Activated T-cell treated with anti-CD3 and anti-CD28 coated beads, Interleukin-2, amount 50 U/mL, for 24 hours (primary cell): ENCODE measurements at regions not wholly inside any gene's neighbourhood (a gene's known extent, or its start where the extent isn't known, plus 50 kb on each side); places are given as distances from the start of the nearest gene placed in this dataset.

Experiments used
- DNase-seq: peaks from one replicate; pipeline ENCODE4 v3.0.0-alpha.2; 2020
- H3K27ac Mint-ChIP-seq: 2 replicates; pipeline ENCODE4 v1.8.0; 2020; ENCODE audit warnings: mild to moderate bottlenecking, mixed read lengths
- H3K27me3 Mint-ChIP-seq: 2 replicates; pipeline ENCODE4 v1.8.0; 2020; ENCODE audit warnings: mixed read lengths
- H3K36me3 Mint-ChIP-seq: 2 replicates; pipeline ENCODE4 v1.8.0; 2020; ENCODE audit warnings: low read depth, mixed read lengths
- H3K4me1 Mint-ChIP-seq: 2 replicates; pipeline ENCODE4 v1.8.0; 2020; ENCODE audit warnings: low read depth, mixed read lengths
- H3K4me3 Mint-ChIP-seq: 2 replicates; pipeline ENCODE4 v1.8.0; 2020; ENCODE audit warnings: mild to moderate bottlenecking, moderate library complexity, mixed read lengths
- H3K9me3 Mint-ChIP-seq: 2 replicates; pipeline ENCODE4 v1.8.0; 2020; ENCODE audit warnings: mixed read lengths

- H3K4me3 Mint-ChIP-seq = no peak overlapping the region
- peaks cover 3% of the 10 kb centered on the region for H3K27me3 Mint-ChIP-seq
- DNase-seq = no peak
- H3K4me1 Mint-ChIP-seq = no peaks in the 10 kb centered on the region
- H3K36me3 Mint-ChIP-seq = no peaks in the 10 kb centered on the region
- H3K27ac Mint-ChIP-seq = no peak overlapping the region
- peaks cover 6% of the 10 kb centered on the region for H3K9me3 Mint-ChIP-seq
Measured at GRCh38 chr3:190252080-190252479, 70.2 kb downstream of the CLDN1 start.

GRCh38 chr3:190249414-190249813 lies 72.8 kb downstream of the CLDN1 start:
- peaks cover 25% of the 10 kb centered on the region for H3K9me3 Mint-ChIP-seq
- no peak for DNase-seq
- no peak overlapping the region for H3K27ac Mint-ChIP-seq
- H3K27me3 Mint-ChIP-seq = peaks cover 3% of the 10 kb centered on the region
- no peaks in the 10 kb centered on the region for H3K4me1 Mint-ChIP-seq
- no peaks in the 10 kb centered on the region for H3K36me3 Mint-ChIP-seq
- no peak overlapping the region for H3K4me3 Mint-ChIP-seq

GRCh38 chr3:190242147-190242546 lies 80.1 kb downstream of the CLDN1 start:
- H3K4me1 Mint-ChIP-seq = no peaks in the 10 kb centered on the region
- no peak for DNase-seq
- no peak overlapping the region for H3K4me3 Mint-ChIP-seq
- no peaks in the 10 kb centered on the region for H3K36me3 Mint-ChIP-seq
- peaks cover 39% of the 10 kb centered on the region for H3K9me3 Mint-ChIP-seq
- no peaks in the 10 kb centered on the region for H3K27me3 Mint-ChIP-seq
- H3K27ac Mint-ChIP-seq = no peak overlapping the region

- no peaks in the 10 kb centered on the region for H3K4me1 Mint-ChIP-seq
- H3K9me3 Mint-ChIP-seq = peaks cover 20% of the 10 kb centered on the region
- H3K36me3 Mint-ChIP-seq = no peaks in the 10 kb centered on the region
- H3K27ac Mint-ChIP-seq = no peak overlapping the region
- no peak overlapping the region for H3K4me3 Mint-ChIP-seq
- no peaks in the 10 kb centered on the region for H3K27me3 Mint-ChIP-seq
- DNase-seq = no peak
Measured at GRCh38 chr3:190239325-190239724, 82.9 kb downstream of the CLDN1 start.

- no peak for DNase-seq
- H3K27me3 Mint-ChIP-seq = no peaks in the 10 kb centered on the region
- H3K4me3 Mint-ChIP-seq = no peak overlapping the region
- H3K36me3 Mint-ChIP-seq = no peaks in the 10 kb centered on the region
- no peak overlapping the region for H3K27ac Mint-ChIP-seq
- H3K4me1 Mint-ChIP-seq = no peaks in the 10 kb centered on the region
- H3K9me3 Mint-ChIP-seq = peaks cover 20% of the 10 kb centered on the region
Measured at GRCh38 chr3:190238871-190239270, 83.4 kb downstream of the CLDN1 start.

GRCh38 chr3:190234621-190235020 lies 87.6 kb downstream of the CLDN1 start:
- H3K27ac Mint-ChIP-seq = no peak overlapping the region
- H3K4me3 Mint-ChIP-seq = no peak overlapping the region
- peaks cover 5% of the 10 kb centered on the region for H3K9me3 Mint-ChIP-seq
- H3K27me3 Mint-ChIP-seq = peaks cover 2% of the 10 kb centered on the region
- peaks cover 5% of the 10 kb centered on the region for H3K4me1 Mint-ChIP-seq
- no peaks in the 10 kb centered on the region for H3K36me3 Mint-ChIP-seq
- DNase-seq = no peak

GRCh38 chr3:190229632-190230424 lies 92.4 kb downstream of the CLDN1 start:
- no peak for DNase-seq
- H3K4me3 Mint-ChIP-seq = no peak overlapping the region
- H3K27me3 Mint-ChIP-seq = peaks cover 5% of the 10 kb centered on the region
- no peaks in the 10 kb centered on the region for H3K9me3 Mint-ChIP-seq
- H3K4me1 Mint-ChIP-seq = peaks cover 5% of the 10 kb centered on the region
- H3K36me3 Mint-ChIP-seq = no peaks in the 10 kb centered on the region
- no peak overlapping the region for H3K27ac Mint-ChIP-seq

GRCh38 chr3:190227064-190227463 lies 95.2 kb downstream of the CLDN1 start:
- Mint-ChIP-seq H3K4me1 (peaks cover 5% of the 10 kb centered on the region), H3K36me3 (no peaks in the 10 kb centered on the region), H3K27me3 (peaks cover 7% of the 10 kb centered on the region), H3K9me3 (no peaks in the 10 kb centered on the region), H3K27ac (no peak overlapping the region), H3K4me3 (no peak overlapping the region)
- no peak for DNase-seq

- DNase-seq = no peak
- peaks cover 7% of the 10 kb centered on the region for H3K27me3 Mint-ChIP-seq
- H3K9me3 Mint-ChIP-seq = no peaks in the 10 kb centered on the region
- H3K27ac Mint-ChIP-seq = no peak overlapping the region
- no peaks in the 10 kb centered on the region for H3K36me3 Mint-ChIP-seq
- H3K4me3 Mint-ChIP-seq = no peak overlapping the region
- peaks cover 2% of the 10 kb centered on the region for H3K4me1 Mint-ChIP-seq
Measured at GRCh38 chr3:190224863-190225692, 97.2 kb downstream of the CLDN1 start.

GRCh38 chr3:190224456-190224855 lies 97.8 kb downstream of the CLDN1 start:
- no peaks in the 10 kb centered on the region for H3K9me3 Mint-ChIP-seq
- no peaks in the 10 kb centered on the region for H3K36me3 Mint-ChIP-seq
- no peak overlapping the region for H3K27ac Mint-ChIP-seq
- no peak for DNase-seq
- H3K27me3 Mint-ChIP-seq = peaks cover 7% of the 10 kb centered on the region
- H3K4me3 Mint-ChIP-seq = no peak overlapping the region
- no peaks in the 10 kb centered on the region for H3K4me1 Mint-ChIP-seq

- no peak overlapping the region for H3K4me3 Mint-ChIP-seq
Measured at GRCh38 chr3:190222916-190223315, 99.3 kb downstream of the CLDN1 start.

GRCh38 chr3:190222360-190222759 lies 99.9 kb downstream of the CLDN1 start:
- no peaks in the 10 kb centered on the region for H3K9me3 Mint-ChIP-seq
- H3K4me3 Mint-ChIP-seq = no peak overlapping the region
- H3K4me1 Mint-ChIP-seq = no peaks in the 10 kb centered on the region
- H3K27ac Mint-ChIP-seq = no peak overlapping the region
- H3K27me3 Mint-ChIP-seq = peaks cover 4% of the 10 kb centered on the region
- H3K36me3 Mint-ChIP-seq = no peaks in the 10 kb centered on the region
- no peak for DNase-seq

More at GRCh38 chr3:190222916-190223315, 99.3 kb downstream of the CLDN1 start:
- no peaks in the 10 kb centered on the region for H3K36me3 Mint-ChIP-seq
- DNase-seq = no peak
- H3K9me3 Mint-ChIP-seq = no peaks in the 10 kb centered on the region
- H3K27me3 Mint-ChIP-seq = peaks cover 4% of the 10 kb centered on the region
- H3K27ac Mint-ChIP-seq = no peak overlapping the region
- H3K4me1 Mint-ChIP-seq = no peaks in the 10 kb centered on the region

- Mint-ChIP-seq H3K4me1 (no peaks in the 10 kb centered on the region), H3K27ac (no peak overlapping the region), H3K4me3 (no peak overlapping the region), H3K9me3 (no peaks in the 10 kb centered on the region), H3K27me3 (peaks cover 4% of the 10 kb centered on the region), H3K36me3 (no peaks in the 10 kb centered on the region)
- DNase-seq = no peak
Measured at GRCh38 chr3:190220362-190220761, 99.7 kb upstream of the P3H2 start.

- Mint-ChIP-seq H3K4me3 (no peak overlapping the region), H3K27ac (no peak overlapping the region), H3K36me3 (no peaks in the 10 kb centered on the region), H3K9me3 (peaks cover 6% of the 10 kb centered on the region), H3K4me1 (no peaks in the 10 kb centered on the region), H3K27me3 (no peaks in the 10 kb centered on the region)
- no peak for DNase-seq
Measured at GRCh38 chr3:190217081-190217480, 96.4 kb upstream of the P3H2 start.

- H3K9me3 Mint-ChIP-seq = peaks cover 6% of the 10 kb centered on the region
- H3K4me3 Mint-ChIP-seq = no peak overlapping the region
- no peak overlapping the region for H3K27ac Mint-ChIP-seq
- H3K27me3 Mint-ChIP-seq = no peaks in the 10 kb centered on the region
- H3K4me1 Mint-ChIP-seq = no peaks in the 10 kb centered on the region
- no peak for DNase-seq
- H3K36me3 Mint-ChIP-seq = no peaks in the 10 kb centered on the region
Measured at GRCh38 chr3:190213727-190214126, 93.0 kb upstream of the P3H2 start.
